ENCODE measurements at regions not wholly inside any gene's neighbourhood (a gene's known extent, or its start where the extent isn't known, plus 50 kb on each side); places are given as distances from the start of the nearest gene placed in this dataset.

DNA sequence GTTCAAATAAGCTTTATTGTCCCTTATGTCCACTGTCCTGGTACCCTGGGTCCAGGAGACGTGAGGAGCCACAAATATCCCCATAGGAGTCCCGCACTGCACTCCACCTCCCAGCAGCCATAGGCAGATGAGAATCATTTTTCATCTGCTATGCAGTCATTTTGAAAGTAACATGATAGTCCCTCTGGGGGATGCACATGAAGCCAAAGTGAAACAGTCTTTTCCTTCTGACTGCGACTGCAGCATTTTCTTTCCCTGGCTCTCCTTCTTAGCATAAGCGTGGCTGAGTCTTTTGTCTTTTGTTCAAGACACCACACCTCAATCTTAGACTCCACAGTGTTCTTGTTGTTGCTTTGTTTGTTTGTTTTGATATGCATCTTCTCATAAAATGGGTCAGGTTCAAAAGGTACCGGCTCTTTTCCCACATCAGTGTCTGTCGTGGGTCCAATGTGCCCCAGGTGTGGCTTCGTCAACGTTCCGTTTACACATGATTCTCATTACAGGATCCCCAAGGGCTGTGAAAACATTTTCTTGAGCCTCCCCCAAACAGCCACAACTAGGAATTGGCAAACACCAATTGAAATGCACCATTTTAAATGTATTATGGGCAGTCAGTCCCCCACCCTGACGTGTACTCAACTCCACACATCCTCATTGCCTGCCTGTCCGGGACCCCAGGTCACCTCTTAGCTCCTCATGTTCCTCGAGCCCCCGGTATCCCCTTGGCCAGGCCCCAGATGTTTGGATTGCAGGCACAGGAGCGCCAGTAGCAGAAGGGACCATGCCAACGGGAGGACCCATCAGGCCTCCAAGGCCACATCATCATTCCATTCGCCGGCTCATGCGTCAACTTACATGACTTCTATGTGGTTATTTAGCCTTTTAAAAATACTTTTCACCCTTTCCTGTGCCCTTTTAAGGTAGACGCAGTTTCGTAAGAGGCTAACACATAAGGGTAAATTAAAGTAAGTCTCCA lies 237.8 kb upstream of the DAPK1 start:
- DNase-seq: no peak

- DNase-seq: no peak
Measured at GRCh38 chr9:87263291-87263690, 234.4 kb upstream of the DAPK1 start.

DNA sequence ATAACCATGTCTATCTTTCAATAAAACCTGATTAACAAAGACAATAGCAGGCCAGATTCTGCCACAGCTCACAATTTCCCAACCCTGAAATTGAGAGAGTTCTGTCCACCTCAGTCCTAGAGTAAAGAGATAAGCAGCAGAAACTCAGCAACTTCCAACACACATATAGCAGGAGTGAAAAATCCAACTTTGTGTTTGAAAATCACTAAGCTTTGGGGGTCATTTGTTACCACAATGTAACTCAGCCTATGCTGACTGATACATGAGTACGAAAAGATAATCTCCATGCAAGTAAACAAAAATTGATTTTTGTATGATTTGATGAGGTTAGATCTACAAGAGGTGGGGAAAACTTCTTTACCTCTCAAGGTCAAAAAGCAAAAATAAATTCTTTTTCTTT lies 231.0 kb upstream of the DAPK1 start:
- no peak for DNase-seq

DNA sequence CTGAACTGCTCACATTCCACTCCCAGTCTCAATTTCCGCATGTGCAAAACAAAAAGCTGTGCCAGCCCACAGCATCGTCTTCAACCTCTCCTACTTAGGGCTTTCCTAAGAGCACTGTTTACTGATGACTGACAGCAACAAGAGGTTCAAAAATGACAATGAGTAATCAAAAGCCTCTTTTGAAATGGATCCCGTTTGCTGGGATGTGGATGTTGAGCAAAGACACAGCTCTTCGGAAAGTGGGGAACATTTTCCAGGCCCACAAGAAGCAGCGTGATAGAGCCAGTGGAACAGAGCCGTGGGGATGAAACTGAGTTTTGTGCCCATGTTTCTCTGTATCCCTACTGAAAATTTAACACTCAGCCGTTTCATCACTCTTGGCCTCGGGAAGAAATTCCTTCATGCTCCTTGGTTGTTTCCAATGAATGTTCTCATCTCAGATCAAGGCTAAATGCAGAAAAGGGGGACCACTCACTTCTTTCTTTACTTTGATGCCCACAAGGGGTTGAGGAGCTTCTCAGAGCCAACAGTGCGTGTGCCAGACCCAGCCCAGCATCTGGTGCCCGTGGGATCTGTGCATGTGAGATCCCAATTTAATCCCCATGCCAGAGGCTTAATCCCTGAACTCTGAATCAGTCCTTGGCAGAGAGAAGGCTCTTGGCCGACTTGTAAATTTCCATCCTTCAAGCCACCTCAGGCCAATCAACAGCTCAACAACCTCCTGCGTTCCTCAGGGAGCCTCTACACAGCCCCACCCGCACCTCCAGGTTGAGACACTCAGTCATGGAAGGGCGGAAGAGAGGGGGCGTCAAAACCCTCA lies 230.2 kb upstream of the DAPK1 start:
- peak; percentile 86 for DNase-seq

DNA sequence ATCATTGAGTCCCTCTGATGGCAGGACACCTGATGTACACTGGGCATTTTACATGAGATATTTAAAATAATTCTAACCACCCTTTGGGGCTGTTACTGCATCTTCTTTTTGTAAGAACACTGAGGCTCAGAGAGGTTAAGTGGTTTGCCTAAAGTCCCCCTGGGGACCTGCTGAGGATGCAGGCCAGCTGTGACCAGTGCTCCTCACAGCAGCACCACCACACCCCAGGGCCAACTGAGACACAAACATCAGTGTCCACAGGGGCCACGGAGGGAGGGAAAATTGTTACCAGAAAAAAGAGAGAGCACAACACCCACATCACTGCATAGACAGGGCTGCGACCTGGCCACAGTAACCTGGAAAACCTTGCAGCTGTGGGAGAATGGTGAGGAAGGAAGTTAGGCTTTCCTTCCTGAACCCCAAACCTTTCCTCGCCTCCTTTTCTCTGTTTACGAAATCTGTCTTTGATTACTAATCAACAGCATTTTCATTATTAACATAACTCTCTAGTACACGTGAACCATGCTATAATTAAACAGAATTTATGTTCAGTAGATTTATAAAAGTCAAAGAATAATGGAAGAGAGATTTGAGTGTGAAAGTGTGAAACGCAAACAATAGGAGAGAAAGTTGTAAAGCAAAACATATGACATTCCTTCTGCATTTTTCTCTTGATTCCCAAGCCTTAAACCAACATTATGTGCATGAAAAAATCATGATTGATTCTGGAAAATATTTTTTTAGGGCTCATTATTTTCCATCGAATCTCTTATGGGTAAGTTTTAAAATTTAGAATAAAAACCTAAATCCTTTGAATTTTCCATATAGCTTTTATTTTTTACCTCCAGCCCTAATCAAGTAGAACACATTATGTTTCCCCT lies 228.1 kb upstream of the DAPK1 start:
- no peak for DNase-seq

DNA sequence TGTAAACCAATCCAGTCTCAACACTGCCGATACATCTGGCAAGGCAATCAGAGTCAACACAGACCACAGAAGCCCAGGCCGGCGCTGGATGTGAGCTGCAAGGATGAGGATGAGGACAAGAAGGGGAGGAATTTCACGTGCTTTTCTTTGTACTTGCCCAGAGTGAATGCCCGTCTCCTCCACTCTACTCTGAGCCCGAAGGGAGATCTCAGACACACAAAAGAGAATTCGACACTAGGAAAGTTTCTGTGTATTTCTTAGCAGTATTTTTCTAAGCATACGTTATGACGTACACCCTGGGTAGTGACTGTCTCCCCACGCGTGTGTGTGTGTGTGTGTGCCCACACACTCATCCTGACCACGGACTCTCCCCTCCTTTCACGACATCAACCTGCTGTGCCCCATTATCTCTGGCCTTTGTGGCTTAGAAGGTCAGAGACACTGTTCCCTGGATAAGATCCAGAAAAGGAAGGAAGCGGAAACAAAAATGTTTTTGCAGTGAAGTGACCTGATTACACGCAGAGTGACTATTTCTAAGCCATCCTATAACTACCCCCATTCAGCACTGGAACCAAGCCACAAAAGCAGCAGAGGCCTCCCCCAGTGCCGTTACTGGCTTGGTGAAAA lies 227.3 kb upstream of the DAPK1 start:
- peak; percentile 54 for DNase-seq

DNA sequence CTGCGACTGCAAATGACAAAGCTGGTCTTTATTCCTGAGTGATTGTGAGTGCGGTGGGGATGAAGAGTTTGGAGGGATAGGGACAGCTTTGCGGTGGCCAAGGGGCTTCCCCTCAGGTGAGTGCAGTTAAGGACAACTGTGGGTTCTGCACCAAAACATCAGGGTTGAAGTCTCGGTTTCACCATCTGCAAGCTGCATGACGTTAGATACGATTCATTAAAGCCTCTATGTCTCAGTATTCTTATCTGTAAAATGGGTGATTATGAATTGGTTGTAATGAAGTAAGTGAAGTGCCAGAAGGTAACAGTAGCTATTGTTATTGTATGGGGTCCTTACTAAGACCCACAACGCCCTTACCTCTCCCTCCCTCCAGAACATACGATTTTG lies 226.8 kb upstream of the DAPK1 start:
- no peak for DNase-seq

DNA sequence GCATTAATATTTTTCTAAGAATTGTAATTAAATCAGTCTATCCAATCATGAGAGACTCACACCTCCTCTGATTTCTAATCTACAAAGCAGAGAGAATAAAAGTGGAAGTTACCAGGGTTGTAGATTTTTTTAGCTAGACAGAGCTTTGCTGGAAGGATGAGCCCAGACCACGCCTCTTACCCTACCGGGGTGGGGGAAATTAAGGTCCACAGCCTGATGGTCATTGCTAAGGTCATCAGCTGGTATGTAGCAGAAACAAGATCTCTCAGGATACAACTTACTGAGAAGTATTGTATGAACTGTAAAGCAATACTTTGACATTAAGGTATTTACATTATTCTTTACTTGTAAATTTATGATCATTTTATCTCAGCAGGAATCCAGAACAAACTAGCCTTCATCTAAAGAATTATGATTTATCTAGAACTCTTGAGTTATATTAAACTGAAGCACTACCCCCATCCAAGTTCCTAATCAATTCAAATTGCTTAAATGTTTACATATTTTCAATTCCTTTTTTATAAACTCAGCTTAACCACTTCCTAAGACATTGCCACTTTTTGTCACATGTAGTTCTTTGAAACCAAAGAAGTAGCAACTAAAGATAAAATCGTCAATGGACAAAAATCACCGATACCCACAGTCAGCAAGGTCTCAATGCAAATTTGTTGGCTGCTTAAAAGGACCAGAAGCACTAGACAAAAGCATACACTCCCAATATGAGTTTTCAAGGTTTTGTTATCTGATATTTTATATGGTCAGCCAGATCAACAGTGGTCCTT lies 225.8 kb upstream of the DAPK1 start:
- peak; percentile 59 for DNase-seq

GRCh38 chr9:87275047-87275725 lies 222.5 kb upstream of the DAPK1 start:
- DNase-seq: no peak

GRCh38 chr9:87276327-87276841 lies 221.3 kb upstream of the DAPK1 start:
- peak; percentile 91 for DNase-seq

- DNase-seq: peak; percentile 51
Measured at GRCh38 chr9:87276851-87277261, 220.8 kb upstream of the DAPK1 start.

- peak; percentile 30 for DNase-seq
Measured at GRCh38 chr9:87277346-87277745, 220.3 kb upstream of the DAPK1 start.

DNA sequence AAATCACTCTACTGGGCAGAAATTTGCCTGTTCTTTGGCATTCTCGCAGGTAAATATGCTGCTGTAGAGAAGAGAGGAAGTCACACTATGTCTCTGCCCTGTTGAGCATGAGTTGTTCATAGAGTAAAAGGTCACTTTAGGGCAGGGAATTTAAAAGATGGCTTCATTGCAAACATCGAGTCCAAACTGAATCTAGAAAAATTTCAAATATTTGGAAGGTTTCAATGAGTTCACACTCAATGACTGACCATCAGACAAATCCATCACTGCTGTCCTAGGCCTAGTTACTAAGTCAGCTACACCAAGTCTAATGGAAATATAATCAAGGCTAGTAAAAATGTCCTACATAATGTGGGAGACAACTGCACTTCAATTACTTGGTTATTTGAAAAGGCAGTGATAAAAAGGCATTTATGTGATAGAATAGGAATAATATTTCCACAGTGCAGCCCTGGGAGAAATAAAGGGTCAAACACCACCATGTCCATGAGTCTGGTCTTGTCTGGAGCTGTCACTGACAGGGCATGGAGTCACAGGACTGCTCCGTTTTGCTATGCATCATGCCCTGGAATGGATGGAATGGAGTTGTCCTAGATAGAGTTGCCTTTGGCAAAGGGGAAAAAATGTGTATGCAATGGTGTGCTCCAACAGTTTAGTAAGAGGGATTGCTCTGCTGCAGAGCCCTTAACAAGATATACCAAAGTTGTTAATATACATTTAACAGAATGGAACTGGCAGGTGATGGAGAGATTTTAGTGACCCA lies 218.5 kb upstream of the DAPK1 start:
- no peak for DNase-seq

- DNase-seq: no peak
Measured at GRCh38 chr9:87280421-87280820, 217.2 kb upstream of the DAPK1 start.

DNA sequence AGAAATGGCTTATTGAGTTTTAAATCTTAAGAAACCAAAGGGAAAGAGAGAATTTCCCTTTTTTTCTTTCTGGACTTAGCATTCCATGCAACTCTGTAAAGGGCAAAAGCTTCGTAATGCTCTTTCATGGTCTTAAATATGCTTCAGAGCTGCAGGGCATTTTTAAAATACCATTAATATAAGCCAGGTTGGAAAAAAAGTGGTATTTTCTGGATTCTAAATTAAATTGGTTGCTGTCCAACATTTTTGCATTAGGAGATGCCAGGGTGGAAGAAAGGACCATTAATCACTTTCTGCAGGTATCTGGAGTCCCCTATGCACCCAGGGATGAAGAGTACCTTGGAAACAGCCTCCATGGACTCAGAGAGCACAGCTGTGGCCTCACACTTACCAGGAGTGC lies 215.1 kb upstream of the DAPK1 start:
- DNase-seq: no peak

DNA sequence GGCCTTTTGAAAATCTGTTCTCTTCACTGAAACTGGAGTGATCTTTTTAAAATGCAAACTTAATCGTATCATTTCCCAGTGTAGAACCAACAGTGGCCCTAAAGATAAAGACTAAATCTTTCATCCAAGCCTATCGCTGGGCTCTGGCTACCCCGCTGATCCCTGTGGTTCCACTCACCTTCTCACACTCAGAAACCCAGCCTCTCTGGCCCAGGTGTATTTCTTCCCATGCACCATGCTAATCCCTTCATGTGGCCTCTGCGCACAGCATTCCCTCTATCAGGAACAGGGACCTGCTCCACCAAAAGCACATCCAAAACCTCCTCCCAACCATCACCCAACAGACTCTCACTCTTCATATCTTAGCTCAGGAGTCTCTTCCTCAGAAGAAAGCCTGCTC lies 214.1 kb upstream of the DAPK1 start:
- no peak for DNase-seq

- DNase-seq: no peak
Measured at GRCh38 chr9:87285183-87285850, 212.3 kb upstream of the DAPK1 start.

DNA sequence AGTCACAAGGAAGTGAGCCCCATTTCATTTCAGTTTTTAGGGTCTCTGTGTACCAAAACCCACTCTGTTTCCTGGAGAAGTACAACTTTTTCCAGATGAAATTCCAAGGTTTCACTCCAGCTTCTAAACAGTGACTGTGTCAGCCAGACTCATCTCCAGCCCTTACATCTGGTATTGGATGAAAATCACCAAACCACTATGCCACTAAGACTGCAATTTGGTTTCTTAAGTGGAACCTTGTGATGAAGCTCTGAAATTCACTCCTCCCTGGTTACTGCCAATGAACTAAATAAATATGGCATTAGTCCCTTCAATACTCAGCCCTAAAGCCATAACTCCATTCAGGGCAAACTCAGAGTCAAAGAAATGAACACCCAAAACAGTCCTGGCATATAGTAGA lies 211.2 kb upstream of the DAPK1 start:
- DNase-seq: no peak
